ENCODE measurements at regions not wholly inside any gene's neighbourhood (a gene's known extent, or its start where the extent isn't known, plus 50 kb on each side); places are given as distances from the start of the nearest gene placed in this dataset.

- no peak for TF ChIP-seq EZH2phosphoT487 (IDR thresholded peaks at IDR 0.05; ENCODE audit: low read depth, severe bottlenecking, unreplicated experiment)
- TF ChIP-seq EZH2 (IDR thresholded peaks at IDR 0.05; ENCODE audit: borderline replicate concordance), result no peak
These were observed 59.4 kb upstream of the NEO1 start for GRCh38 chr15:72992841-72993252.

Data from hepatocyte (in vitro differentiated cells).